Stomach (tissue), 8 donors: ENCODE measurements at regions not wholly inside any gene's neighbourhood (a gene's known extent, or its start where the extent isn't known, plus 50 kb on each side); places are given as distances from the start of the nearest gene placed in this dataset.

ENCODE experiments used
- DNase-seq, 2 donors: peaks; one replicate each; pipeline versions ENCODE4 v3.0.0 to v3.0.0-alpha.2; 2013 to 2019
- H3K27ac ChIP-seq, 5 donors: fragments of 200-600 bp in 4 of 5; sonication (generic) in 4 of 5; one replicate each; pipeline ENCODE4 v1.5.1; 2013 to 2019; ENCODE audit warnings: mild to moderate bottlenecking in 1 of 5, moderate library complexity in 1 of 5
- H3K27me3 ChIP-seq, 3 donors: fragments of 200-600 bp; sonication (generic); one replicate each; pipeline ENCODE4 v1.5.1; 2017 to 2019; ENCODE audit warnings: mixed run types in 1 of 3
- H3K36me3 ChIP-seq, 4 donors: fragments of 200-600 bp; sonication (generic); 1 replicate in 3 of 4; 2 replicates in 1 of 4; pipeline ENCODE4 v1.5.1; 2016 to 2019
- H3K4me1 ChIP-seq, 4 donors: fragments of 200-600 bp; sonication (generic); one replicate each; pipeline ENCODE4 v1.5.1; 2016 to 2019
- H3K4me3 ChIP-seq, 4 donors: fragments of 200-600 bp; sonication (generic) in 3 of 4; one replicate each; pipeline ENCODE4 v1.5.1; 2016 to 2019; ENCODE audit warnings: mild to moderate bottlenecking in 1 of 4
- H3K9me3 ChIP-seq, 4 donors: fragments of 200-600 bp; sonication (generic); one replicate each; pipeline ENCODE4 v1.5.1; 2016 to 2019
- EP300 ChIP-seq: sonication (generic); formaldehyde crosslinking; IDR thresholded peaks from one replicate; pipeline ENCODE4 v1.6.1; 2017; ENCODE audit warnings: antibody characterized with exemption
- POLR2A ChIP-seq, 4 donors: fragments of 450-650 bp; IDR thresholded peaks; one replicate each; pipeline ENCODE4 v1.6.1; 2016; ENCODE audit warnings: antibody characterized with exemption in 4 of 4, control low read depth in 2 of 4, mild to moderate bottlenecking in 1 of 4, moderate library complexity in 1 of 4
- POLR2AphosphoS5 ChIP-seq, 3 donors: sonication (generic); formaldehyde crosslinking; IDR thresholded peaks; one replicate each; pipeline ENCODE4 v1.6.1; 2016; ENCODE audit warnings: antibody characterized with exemption in 3 of 3
- WGBS, 5 donors: extraction: QIAGEN DNeasy Blood & Tissue Kit in 3 of 5; methylation state at CpG; one replicate each; pipeline versions ENCODE4 v1.1.5 to v1.1.7; 2013 to 2018; 5-methylcytosine and 5-hydroxymethylcytosine counted together
- intact Hi-C: fragments of 100-400 bp; cut with DNase I; formaldehyde crosslinking; loops from one replicate; pipeline ENCODE4 v1.15.1; 2023; ENCODE audit warnings: low total_unique reads
- TF ChIP-seq, protein P1 (sequence below), 7 experiments: fragments of 450-650 bp in 4 of 7; fragments of 200-600 bp in 3 of 7; sonication (generic) in 3 of 7; IDR thresholded peaks; one replicate each; pipeline ENCODE4 v1.5.1; 2016 to 2019; ENCODE audit warnings: antibody characterized with exemption in 7 of 7, control low read depth in 2 of 7, mild to moderate bottlenecking in 1 of 7
- donor health status: healthy with polysubstance abuse.
- donor health status: Bipolar disorder and iron deficiency.
- donor health status: healthy.

DNA sequence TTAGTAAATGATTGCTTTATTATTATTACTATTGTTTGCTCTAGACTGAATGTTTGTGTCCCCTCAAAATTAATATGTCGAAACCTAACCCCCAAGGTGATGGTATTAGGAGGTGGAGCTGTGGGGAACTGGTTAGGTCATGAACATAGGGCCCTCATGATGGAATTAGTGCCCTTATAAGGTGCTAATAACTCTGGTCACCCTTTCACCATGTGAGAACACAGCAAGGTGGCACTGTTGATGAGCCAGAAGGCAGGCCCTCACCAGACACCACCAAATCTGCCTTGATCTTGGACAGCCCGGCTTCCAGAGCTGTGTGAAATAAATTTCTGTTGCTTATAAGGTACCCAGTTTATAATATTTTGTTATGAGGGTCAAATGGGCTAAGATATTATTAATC lies 95.8 kb downstream of the BDNF start:
- no peaks in the 10 kb centered on the region for H3K36me3 ChIP-seq
- H3K27ac ChIP-seq, result no peak overlapping the region
- no peaks in the 10 kb centered on the region for H3K9me3 ChIP-seq
- H3K4me1 ChIP-seq, result no peaks in the 10 kb centered on the region
- no peak overlapping the region for H3K4me3 ChIP-seq
- no peak for DNase-seq
- 79 to 91% (median 88%) methylated on average over 2 of the region's 2 CpGs for whole genome bisulfite sequencing, 5 donors
- intact Hi-C loops, result no loop called here
- H3K27me3 ChIP-seq, result no peaks in the 10 kb centered on the region
- TF ChIP-seq, protein P1, sequence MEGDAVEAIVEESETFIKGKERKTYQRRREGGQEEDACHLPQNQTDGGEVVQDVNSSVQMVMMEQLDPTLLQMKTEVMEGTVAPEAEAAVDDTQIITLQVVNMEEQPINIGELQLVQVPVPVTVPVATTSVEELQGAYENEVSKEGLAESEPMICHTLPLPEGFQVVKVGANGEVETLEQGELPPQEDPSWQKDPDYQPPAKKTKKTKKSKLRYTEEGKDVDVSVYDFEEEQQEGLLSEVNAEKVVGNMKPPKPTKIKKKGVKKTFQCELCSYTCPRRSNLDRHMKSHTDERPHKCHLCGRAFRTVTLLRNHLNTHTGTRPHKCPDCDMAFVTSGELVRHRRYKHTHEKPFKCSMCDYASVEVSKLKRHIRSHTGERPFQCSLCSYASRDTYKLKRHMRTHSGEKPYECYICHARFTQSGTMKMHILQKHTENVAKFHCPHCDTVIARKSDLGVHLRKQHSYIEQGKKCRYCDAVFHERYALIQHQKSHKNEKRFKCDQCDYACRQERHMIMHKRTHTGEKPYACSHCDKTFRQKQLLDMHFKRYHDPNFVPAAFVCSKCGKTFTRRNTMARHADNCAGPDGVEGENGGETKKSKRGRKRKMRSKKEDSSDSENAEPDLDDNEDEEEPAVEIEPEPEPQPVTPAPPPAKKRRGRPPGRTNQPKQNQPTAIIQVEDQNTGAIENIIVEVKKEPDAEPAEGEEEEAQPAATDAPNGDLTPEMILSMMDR (IDR thresholded peaks at IDR 0.05), result no peak
- no peak for TF ChIP-seq EP300

DNA sequence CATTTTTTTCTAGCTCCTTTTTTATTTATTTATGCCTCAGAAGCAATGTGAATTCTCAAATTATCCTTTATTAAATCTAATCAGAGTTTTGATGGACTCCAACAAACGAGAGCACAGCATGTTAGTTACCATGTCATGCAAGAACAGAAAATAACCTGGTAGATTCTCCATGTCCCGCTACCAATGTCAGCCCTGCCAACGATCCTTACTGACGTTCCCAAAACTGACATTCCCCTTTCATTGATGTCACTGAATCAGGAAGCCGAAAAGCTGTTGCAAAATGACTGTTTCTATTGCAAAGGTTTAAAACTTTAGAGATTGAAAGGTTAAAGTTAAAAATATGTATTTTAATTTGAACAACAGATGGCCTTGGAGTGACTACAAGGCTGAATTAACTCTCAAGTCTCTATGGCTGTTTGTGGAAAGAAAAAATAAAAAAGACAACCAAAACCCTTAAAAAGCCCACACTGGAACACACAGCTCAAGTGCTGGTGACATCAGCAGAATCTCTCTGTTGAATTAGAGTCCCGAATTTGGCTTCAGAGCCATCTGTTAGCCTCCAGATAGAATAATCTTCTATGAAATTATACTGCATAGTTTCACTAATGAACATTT lies 96.8 kb downstream of the BDNF start:
- Histone ChIP-seq H3K9me3 (no peaks in the 10 kb centered on the region), H3K36me3 (no peaks in the 10 kb centered on the region), H3K27ac (no peak overlapping the region), H3K4me3 (no peak overlapping the region), H3K27me3 (no peaks in the 10 kb centered on the region), H3K4me1 (no peaks in the 10 kb centered on the region)
- DNase-seq, result no peak
- 83 to 89% (median 87%) methylated on average over 6 of the region's 6 CpGs for whole genome bisulfite sequencing, 5 donors
- TF ChIP-seq POLR2A (IDR thresholded peaks at IDR 0.05) (no peak), POLR2AphosphoS5 (IDR thresholded peaks at IDR 0.05) (no peak), EP300 (no peak)
- TF ChIP-seq, protein P1 (IDR thresholded peaks at IDR 0.05), result no peak
- intact Hi-C loops, result no loop called here

DNA sequence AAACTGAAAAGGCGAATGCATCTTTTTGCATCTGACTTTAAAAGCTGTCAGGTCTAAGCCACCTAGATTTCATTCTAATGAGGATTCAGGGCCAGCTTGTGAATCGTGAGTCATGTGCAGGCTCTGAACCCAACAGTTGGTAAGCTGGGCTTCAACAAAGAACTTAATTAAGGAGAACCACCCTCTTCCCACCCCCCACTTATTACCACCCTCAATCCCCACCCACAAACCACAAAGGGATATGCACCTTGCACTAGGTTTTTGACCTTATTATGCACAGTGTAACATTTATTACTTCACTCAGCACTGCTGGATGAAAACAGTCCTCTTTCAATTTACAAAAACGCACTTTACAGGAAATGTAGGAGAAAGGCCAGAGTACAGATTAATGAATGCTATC lies 94.1 kb upstream of the LIN7C start:
- Histone ChIP-seq H3K27me3 (no peaks in the 10 kb centered on the region), H3K9me3 (no peaks in the 10 kb centered on the region), H3K27ac (no peak overlapping the region), H3K4me3 (no peak overlapping the region), H3K4me1 (no peaks in the 10 kb centered on the region), H3K36me3 (peaks cover 0 to 11% (median 2%) of the 10 kb centered on the region in 4 donors)
- WGBS, 5 donors, result 53 to 70% (median 68%) methylated on average over 3 of the region's 3 CpGs
- intact Hi-C loops, result no loop called here
- TF ChIP-seq, protein P1 (IDR thresholded peaks at IDR 0.05), result no peak
- TF ChIP-seq POLR2AphosphoS5 (IDR thresholded peaks at IDR 0.05) (no peak), EP300 (no peak), POLR2A (IDR thresholded peaks at IDR 0.05) (no peak)
- DNase-seq, result no peak

DNA sequence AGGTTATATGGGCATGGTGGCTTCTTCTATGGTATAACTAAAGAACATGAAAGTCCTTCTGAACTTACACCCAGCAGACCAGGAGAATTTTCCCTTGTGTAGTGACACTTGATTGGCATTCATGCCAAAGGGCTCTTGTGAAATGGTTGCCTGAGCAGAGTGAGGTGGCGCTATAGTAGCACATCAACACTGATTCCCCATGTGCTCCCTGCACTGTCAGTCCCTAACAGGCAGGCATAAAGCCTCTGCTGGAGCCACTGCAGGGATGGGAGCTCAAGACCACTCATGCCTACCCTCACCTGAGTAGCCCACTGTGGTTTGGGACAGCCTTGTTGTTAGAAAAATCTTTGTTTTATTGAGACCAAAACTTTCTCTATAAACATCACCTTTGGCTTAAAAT lies 92.6 kb upstream of the LIN7C start:
- Histone ChIP-seq H3K27ac (no peak overlapping the region), H3K4me3 (no peak overlapping the region), H3K27me3 (no peaks in the 10 kb centered on the region), H3K4me1 (no peaks in the 10 kb centered on the region), H3K36me3 (peaks cover 0 to 11% (median 2%) of the 10 kb centered on the region in 4 donors), H3K9me3 (no peaks in the 10 kb centered on the region)
- DNase-seq, result no peak
- intact Hi-C loops, result no loop called here
- no peak for TF ChIP-seq POLR2A (IDR thresholded peaks at IDR 0.05)
- TF ChIP-seq, protein P1 (IDR thresholded peaks at IDR 0.05), result no peak
- TF ChIP-seq POLR2AphosphoS5 (IDR thresholded peaks at IDR 0.05), result no peak
- 43 to 100% (median 95%) methylated on average over 1 of the region's 1 CpG for WGBS, 5 donors
